Middle frontal gyrus (tissue), 1 donor: ENCODE measurements at regions not wholly inside any gene's neighbourhood (a gene's known extent, or its start where the extent isn't known, plus 50 kb on each side); places are given as distances from the start of the nearest gene placed in this dataset.

Source experiments
- DNase-seq: peaks from one replicate; pipeline ENCODE4 v3.0.0-alpha.2; 2015; ENCODE audit warnings: low spot score; ENCODE audit errors: extremely low spot score

DNA sequence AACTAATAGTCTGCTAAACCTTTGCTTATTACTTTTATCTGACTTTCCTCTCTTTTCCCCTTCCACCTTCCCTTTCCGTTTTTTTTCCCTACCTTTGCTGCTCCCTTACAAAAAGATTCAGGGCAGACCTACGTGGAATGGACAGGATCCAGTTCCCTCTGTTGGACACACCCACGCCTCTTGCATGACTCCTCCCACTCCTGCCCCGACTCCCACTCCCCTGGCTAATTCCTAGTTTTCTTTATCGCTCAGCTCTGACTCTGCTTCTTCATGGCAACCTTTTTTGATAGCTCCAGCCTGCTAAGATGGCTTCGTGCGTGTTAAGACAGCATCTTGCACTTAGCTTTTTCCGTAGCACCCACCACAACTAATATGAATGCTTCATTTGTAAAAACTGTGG is 715.6 kb upstream of the NRSN1 start:
- DNase-seq, result no peak

DNA sequence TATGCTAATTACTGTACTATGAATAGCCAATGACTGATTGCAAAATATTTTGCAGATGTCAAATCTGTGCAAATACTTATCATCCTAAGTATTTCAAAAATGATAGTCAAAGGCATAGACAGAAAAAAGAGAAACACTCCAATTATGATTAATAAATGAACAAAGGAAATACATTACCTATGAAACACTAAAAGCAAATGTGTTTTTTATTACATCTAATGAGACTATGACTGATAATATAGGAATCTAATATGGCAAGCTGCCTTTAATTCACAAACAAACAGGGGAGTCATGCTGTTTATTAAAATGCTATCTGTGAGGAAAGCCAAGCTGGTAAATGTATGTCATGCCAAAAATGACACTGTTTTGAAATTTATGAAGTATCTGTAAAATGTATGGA is 713.2 kb upstream of the NRSN1 start:
- DNase-seq, result no peak

DNA sequence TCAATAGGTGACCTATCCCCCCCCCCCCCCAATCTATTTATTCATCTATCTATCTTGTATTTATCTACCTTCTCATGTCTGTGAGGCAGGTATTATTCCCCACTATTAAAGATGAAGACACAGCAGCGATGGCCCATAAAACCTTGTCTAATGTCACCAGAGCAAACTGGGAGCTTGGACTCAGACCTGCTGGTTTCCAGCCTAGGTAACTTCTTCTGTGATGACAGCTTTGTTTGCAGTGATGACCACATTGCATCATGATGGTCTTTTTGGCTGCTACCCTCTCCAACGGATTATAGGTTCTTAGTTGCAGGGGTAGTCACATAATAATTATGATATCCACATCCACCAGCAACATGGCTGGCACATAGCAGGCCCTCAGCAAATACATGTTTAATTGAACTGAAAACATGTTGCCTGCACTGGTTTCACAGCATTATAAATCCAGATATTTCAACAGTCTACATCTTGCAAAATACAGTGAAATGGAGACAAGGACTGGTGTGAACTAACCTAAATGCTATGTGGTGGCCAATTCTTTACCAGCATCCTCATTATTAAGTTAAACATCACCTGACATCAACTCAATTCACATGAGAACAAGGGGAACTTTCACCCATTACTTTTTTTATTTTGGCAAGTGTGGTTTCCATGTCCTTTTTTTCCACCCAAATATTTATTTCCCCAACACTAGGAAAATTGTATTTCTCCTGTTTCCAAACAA is 712.5 kb upstream of the NRSN1 start:
- no peak for DNase-seq

DNA sequence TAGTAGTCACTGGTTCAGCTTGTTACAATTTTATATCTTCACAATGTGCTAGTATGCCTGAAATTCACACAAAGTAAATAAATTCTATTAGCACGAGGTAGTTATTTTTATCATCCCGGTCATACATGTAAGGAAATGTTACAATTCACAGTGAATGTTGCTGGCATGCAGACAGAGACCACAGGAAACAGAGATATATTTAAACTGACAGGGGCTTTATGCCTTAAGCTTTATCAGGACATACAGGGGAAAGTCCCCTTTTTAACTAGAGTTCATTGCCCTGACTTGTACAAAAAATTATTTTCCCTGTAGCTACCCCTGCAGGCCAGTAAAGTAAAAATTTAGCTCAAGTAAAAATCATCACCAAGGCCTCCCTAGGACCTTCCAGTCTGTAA is 712.0 kb upstream of the NRSN1 start:
- DNase-seq, result no peak

DNA sequence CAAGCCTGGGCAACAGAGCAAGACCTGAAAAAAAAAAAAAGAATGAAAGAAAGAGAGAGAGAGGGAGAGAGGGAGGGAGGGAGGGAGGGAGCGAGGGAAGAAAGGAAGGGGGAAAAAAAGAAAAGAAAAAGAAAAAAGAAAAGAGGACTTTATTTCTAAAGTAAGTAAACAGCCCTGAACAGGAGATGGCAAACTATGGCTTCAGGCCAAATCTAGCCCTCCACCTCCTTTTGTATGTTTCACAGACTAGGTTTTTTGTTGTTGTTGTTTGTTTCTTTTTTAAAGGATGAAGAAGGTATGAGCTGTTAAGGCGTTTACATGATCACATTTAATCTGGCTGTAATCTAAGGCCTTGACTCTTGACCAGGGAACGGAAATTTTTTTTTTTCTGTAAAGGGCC is 711.1 kb upstream of the NRSN1 start:
- no peak for DNase-seq

DNA sequence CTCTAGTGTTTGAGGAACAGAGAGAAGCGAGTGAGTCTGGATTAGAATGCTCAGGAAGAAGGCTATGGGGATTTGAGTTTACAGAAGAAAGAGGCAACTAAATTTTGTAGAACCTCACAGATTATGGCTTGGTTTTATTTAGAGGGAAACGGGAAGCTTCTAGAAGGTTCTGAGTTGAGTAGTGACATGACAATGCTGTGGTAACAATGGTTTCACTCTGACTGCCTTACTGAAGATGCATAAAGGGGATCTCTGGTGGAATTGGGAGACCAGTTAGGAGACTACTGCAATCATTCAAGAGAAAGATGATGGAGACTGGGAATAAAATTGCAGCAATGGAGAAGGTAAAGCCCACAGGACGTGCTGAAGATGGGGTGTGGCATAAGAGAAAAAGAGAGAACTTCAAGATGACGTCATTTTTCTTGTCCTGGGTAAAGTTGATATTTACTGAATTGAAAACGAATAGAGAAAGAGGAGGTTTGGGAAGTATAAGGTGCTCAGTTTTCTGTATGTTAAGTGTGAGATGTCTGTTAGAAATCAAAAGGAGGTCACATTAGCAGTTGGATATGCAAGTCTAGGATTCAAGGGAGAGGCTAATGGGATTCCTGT is 710.1 kb upstream of the NRSN1 start:
- DNase-seq, result no peak

DNA sequence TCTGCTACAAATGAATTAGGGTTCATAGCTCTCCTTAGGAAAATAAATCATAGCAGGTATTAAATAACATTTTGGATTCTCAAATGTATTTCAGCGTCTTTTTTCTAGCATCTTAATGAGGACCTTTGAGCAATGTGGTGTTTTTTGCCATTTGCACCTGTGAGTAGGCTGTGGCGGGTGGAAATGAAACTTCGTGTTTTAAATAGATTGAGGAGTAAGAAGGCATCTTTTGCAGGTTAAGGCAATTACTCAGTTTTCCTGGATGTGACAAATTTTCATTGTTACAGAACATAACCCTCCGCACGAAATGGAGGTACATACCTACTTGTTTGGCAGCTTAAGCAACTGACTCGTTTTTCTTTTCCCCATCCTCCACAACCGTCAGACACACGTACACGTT is 708.9 kb upstream of the NRSN1 start:
- no peak for DNase-seq

DNA sequence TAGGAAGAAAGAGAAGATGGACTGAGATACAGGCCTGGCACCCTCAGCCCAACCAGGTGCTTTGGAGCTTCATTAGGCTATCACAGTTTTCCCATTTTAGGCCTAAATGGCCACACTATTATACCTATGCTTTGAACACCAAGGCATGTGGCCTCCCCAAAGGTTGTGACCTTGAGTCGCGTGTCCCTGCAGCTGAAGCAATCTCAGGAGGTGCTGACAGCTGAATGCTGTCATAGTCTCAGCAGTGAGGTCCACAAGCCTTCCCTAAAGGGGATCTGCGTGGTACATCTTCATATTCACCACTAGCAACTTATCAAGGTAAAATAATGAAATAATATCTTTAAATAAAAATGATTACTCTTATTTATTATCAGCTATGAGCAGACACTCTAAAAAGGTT is 707.9 kb upstream of the NRSN1 start:
- no peak for DNase-seq

DNA sequence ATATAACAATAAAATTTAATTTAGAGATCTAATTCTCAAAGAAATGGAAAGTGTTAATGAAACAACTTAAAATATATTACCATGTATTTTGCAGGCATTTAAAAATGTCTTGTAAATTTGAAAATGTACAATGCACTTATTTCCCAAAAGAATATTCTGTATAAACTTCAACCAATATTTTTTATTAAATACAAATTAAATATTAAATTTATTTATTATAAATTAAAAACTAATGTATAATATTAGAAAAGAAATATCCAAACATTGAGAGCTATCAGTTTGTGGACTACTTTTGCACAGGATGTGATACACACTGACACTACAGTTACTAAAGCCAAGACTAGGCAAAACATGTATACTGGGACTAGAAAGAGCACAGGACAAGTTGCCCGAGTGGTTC is 707.0 kb upstream of the NRSN1 start:
- DNase-seq, result no peak

DNA sequence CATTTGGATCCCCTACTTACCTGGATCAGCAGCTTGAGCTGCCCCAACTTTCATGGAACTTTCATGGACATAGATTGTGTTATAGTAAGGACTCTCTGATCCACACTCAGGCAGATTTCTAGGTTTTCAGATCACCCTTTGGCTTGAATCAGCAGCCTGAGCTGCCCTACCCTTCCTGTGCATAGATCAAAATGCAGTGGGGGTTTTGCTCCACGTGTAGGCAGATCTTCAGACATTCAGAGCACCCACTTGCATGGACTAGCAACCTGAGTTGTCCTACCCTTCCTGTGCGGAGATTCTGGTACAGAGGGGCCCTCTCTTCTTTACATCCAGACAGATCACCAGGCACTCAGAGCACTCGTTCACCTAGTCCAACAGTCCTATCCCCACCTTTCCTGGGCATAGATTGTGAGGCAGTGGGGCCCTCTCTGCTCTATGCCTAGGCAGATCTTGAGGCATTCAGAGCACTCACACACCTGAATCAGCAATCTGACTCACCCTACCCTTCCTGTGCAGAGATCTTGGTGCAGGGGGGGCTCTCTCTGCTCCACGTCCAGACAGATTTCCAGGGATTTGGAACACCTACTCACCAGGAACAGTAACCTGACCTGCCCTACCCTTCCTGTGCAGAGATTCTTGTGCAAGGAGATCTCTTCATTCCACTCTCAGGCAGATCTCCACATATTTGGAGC is 705.2 kb upstream of the NRSN1 start:
- DNase-seq, result no peak

DNA sequence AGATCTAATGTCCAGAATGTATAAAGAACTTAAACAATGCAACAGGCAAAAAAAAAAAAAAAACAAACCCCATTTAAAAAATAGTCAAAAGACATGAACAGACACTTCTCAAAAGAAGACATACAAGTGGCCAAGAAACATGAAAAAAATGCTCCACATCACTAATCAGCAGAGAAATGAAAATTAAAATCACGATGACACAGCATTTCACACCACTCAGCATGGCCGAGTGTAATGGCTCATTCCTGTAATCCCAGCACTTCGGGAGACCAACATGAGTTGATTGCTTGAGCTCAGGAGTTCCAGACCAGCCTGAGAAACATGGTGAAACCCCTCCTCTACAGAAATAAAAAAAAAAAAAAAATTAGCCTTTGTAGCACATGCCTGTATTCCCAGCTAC is 701.4 kb upstream of the NRSN1 start:
- no peak for DNase-seq

DNA sequence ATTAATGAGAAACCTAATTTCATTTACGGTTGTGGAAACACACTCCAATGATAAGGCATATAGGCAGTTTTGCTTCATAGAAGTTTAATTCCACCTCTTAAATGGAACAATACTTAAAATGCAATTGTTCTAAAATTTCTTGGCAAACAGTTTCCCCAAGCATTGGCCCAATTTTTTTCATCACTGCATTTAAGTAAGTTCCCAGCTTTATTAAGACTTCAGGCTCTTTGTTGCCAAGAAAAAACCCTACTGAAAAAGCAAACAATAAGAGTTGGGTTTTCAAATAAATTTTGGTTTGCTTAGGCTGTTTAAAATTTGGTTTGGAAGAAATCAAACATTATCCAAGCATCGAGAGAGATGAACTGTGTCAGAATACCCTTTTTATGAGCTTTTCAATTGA is 690.9 kb upstream of the NRSN1 start:
- no peak for DNase-seq

DNA sequence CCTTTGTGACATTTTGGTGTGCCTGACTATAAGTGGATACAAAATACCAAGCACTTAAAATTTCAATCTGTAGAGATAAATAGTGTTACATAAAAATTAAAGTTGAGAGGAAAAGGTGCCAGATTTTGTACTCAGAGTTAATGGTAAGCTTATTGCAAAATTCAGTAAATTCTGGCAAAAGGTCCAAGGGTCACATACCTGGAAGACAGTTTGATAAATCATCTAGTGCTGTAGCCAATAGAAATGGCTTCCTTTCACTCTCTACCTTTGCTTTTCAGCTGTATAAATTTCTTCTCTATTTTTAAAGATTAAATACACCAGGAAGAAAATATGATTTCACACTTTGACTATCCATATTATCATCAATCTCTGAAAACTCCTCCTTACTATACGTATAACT is 690.2 kb upstream of the NRSN1 start:
- no peak for DNase-seq

DNA sequence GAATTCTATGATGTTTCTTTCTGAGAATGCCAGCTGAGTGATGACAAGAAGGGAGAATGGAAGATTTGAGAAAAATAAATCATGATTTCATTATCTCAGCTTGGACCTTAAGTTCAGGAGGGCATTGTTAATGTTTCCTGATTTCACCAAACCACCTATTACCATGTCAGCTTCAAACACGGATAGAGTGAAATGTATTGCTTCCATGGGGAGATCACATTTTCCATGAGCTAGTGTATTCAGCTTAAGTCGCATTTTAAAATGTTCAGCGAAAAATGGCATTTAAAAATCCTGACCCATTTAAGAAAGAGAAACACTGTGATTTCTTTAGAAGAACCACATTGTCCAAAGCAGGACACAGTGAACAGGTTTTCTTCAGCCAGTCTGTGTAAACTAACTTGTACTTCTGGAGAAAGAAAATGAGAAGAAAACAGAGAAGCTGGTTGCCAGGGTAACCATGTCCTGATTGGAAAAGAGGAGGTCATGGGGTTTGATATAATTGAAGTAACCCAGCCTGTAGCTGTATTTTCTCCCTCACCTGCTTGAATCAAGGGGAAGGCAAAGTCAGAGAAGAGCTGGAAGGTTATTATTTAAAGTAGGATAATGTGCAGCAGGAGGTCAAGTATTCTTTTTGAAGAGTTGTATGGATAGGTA is 684.1 kb upstream of the NRSN1 start:
- DNase-seq, result no peak

DNA sequence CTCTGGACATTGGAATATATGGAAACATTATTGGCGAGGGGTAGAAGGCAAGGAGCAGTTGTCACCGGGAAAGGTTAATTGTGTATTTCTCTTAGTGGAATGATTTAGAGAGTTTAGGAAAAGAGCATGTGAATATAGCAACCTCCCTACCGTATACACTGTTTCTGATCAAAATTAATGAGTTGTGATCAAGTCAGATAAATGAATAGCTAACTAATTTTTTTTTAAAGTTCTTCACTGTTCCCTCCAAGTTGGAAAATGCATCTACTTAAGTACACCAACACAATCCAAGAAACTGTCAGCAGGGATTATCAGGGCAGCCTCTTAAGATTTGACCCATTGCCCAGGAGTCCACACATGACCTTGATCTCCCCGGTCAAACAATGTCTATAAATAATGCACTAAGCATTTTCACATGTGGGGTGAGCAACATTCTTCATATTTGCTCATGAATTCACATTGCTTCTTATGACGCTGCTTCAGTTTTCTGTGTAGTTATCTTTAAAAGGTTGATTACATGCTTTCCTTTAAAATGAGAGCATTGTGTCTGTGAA is 680.8 kb upstream of the NRSN1 start:
- DNase-seq, result no peak

DNA sequence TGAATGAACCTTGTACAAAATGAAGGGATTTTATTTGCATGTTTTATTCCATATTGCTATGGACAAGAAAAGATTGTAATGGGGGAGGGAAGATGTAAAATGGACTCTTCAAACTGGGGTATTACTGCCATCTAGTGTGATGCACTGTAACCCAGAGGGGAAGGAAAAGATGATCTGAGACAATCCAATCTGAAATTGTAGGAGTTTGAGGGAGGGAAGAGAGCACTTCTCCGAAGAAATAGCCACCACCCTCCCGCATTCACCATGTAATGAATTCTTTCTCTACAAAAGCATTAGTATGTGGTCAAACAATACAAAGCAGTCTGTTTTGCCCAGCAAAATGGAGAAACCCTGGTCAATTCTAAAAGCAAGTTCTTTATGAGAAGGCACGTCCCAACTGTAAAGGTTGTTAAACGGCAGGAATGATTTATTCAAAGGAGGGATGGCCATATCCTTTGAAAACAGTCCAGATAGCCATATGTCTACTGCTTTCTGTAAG is 679.5 kb upstream of the NRSN1 start:
- DNase-seq, result peak; percentile 41

DNA sequence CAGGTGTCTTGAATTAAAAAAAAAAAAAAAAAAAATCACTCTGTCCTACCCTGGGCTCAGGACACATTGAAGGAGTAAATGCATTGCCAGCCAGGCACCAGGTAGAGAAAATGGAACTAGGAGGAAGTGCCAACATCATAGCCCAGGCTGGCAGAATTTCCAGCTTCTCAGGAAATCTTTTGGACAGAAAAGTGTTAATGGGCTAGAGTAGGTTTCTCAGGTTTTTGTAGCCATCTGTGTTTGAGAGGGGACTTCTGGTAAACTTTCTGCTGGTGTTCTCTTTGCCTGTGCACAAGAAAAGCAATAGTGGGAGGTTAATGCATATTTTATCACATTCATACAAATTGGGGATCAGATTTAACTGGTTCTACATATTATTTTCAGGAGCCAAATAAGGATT is 678.3 kb upstream of the NRSN1 start:
- DNase-seq, result no peak

DNA sequence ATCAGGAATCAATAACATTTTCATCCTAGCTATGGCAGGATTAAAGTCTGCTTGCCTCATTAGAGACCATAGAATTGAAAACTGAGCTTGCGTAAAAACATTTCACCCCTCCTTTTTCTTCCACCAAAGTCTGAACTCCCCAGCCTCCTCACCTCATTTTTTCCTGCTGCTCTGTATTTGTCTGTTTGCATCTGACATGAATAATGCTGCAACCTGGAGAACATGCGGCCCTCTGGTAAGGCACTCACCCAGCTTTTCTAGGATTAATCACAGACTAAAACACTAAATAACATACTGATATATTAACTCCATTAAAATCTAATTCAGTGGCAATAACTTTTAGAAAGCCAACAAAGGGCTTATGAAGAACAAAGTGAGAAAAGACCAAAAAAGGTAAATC is 677.7 kb upstream of the NRSN1 start:
- no peak for DNase-seq

DNA sequence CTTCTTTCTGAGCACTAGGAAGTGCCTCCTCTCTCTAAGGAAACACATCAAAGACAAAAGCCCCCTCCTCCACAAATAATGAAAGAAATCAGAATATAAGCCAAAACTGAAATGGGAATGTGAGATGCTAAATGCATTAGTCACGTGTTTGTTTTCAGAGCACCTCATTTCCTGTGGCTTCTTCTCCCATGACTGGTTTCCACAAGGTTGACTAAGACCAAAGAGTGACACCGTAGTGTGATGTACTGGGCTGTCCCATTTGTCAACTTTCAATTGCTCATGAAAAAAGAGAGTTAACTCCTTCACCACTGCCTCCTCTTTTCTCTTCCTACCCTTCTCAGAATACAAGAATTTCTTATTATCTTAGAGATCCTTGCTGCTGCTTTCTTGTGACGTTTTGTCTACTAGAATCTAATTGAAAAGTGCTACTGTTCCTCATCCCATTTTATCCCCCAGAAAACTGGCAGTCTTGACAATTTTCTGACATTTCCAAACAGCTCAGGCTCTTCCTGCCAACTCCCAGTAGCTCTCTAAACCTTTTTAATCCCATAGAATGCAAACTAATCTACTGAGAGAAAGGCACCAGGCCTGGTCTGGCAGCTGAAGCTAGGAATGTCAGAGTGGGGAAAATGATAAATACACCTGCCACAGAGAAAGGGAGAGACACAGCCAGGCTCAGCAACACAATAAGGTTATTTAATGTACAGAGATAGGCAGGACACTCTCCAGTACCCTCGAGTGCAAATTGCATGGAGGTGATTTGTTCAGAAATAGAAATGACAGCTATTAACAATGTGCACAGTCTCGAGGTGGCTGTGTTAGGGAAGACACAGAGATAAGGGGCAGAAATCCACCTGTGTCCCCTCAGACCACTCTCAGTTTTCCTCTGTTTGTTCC is 671.7 kb upstream of the NRSN1 start:
- DNase-seq, result no peak

DNA sequence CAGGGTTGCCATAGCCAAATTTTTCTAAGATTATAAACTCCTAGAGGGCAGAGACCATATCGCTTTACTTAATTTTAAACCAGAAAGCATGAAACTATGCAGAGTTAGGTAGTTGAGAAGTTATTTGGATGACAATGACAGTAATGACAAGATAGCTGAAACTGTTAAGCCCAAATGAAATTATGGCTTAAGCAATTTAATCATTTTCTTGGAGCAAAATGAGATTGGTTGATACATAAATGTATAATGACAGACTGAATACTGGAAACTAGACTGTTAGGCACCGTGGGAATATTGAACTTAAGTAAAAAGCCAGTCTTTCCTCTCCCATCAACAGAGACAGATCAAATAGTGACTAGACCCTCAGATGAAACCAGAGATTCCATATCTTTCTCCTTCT is 670.3 kb upstream of the NRSN1 start:
- DNase-seq, result no peak

DNA sequence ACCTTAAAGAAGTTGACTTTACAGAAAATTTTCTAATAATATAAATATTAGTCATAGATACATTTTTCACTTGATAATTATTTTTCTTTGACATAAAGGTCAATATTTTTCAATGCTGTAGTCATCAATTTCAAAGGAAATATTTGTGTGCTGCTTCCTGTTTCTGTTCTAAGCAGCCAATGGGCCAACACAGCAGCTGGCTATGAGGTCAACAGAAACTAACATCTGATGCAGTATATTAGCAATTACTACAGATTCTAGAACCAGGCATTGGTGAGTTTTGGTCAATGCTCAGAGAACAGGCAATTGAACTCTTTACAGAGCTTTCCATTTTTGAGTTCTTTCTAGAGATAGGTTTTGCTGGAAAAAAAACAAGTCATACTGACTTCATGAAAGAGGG is 669.6 kb upstream of the NRSN1 start:
- no peak for DNase-seq
